GM23248 (cell line): ENCODE measurements at regions not wholly inside any gene's neighbourhood (a gene's known extent, or its start where the extent isn't known, plus 50 kb on each side); places are given as distances from the start of the nearest gene placed in this dataset.

Experiments used
- DNase-seq: peaks from one replicate; pipeline ENCODE4 v3.0.0-alpha.2; 2015
- H2AFZ ChIP-seq: fragments of 200-600 bp; sonication (generic); 2 replicates; pipeline ENCODE4 v1.6.1; 2016; ENCODE audit warnings: antibody characterized with exemption
- H3F3A ChIP-seq: fragments of 200-600 bp; sonication (generic); 2 replicates; pipeline ENCODE4 v1.6.1; 2016; ENCODE audit warnings: mild to moderate bottlenecking, antibody characterized with exemption, mixed run types; ENCODE audit not compliant: insufficient read depth
- H3K27ac ChIP-seq: fragments of 200-600 bp; sonication (generic); 2 replicates; pipeline ENCODE4 v1.5.1; 2016; ENCODE audit warnings: mild to moderate bottlenecking
- H3K27me3 ChIP-seq: fragments of 200-600 bp; sonication (generic); replicated peaks from 2 replicates; pipeline ENCODE4 v1.6.1; 2016; ENCODE audit warnings: mild to moderate bottlenecking; ENCODE audit not compliant: insufficient read depth
- H3K36me3 ChIP-seq: fragments of 200-600 bp; sonication (generic); 2 replicates; pipeline ENCODE4 v1.6.1; 2016; ENCODE audit warnings: low read depth, mild to moderate bottlenecking
- H3K4me1 ChIP-seq: fragments of 200-600 bp; sonication (generic); 2 replicates; pipeline ENCODE4 v1.6.1; 2016; ENCODE audit warnings: mild to moderate bottlenecking; ENCODE audit not compliant: insufficient read depth
- H3K4me2 ChIP-seq: fragments of 200-600 bp; sonication (generic); one replicate; pipeline ENCODE4 v1.6.1; 2016; ENCODE audit warnings: mild to moderate bottlenecking; ENCODE audit not compliant: unreplicated experiment
- H3K4me3 ChIP-seq: fragments of 200-600 bp; sonication (generic); 2 replicates; pipeline ENCODE4 v1.5.1; 2016; ENCODE audit warnings: mild to moderate bottlenecking
- H3K79me2 ChIP-seq: fragments of 200-600 bp; sonication (generic); 2 replicates; pipeline ENCODE4 v1.6.1; 2016; ENCODE audit warnings: mild to moderate bottlenecking; ENCODE audit not compliant: insufficient read depth
- H3K9ac ChIP-seq: fragments of 200-600 bp; sonication (generic); 2 replicates; pipeline ENCODE4 v1.6.1; 2016; ENCODE audit warnings: mild to moderate bottlenecking
- H3K9me2 ChIP-seq: fragments of 200-600 bp; sonication (generic); 2 replicates; pipeline ENCODE4 v1.6.1; 2016; ENCODE audit warnings: mixed run types, mild to moderate bottlenecking, moderate library complexity; ENCODE audit not compliant: insufficient read depth
- H3K9me3 ChIP-seq: fragments of 200-600 bp; sonication (generic); one replicate; pipeline ENCODE4 v1.6.1; 2017; ENCODE audit warnings: low read depth
- H4K20me1 ChIP-seq: fragments of 200-600 bp; sonication (generic); 2 replicates; pipeline ENCODE4 v1.6.0; 2016; ENCODE audit not compliant: insufficient read depth
- EZH2 ChIP-seq: fragments of 200-600 bp; sonication (generic); IDR thresholded peaks from 2 replicates; pipeline ENCODE4 v1.6.1; 2018; ENCODE audit warnings: antibody characterized with exemption, mild to moderate bottlenecking; ENCODE audit not compliant: insufficient read depth, poor library complexity, severe bottlenecking
- EZH2phosphoT487 ChIP-seq: fragments of 200-600 bp; sonication (generic); IDR thresholded peaks from 2 replicates; pipeline ENCODE4 v1.6.1; 2018; ENCODE audit warnings: antibody characterized with exemption, moderate library complexity, mild to moderate bottlenecking, low read depth; ENCODE audit not compliant: insufficient read depth
- WGBS, 2 experiments: methylation state at CpG; one replicate each; pipeline ENCODE4 v1.1.6; 2015 to 2017; ENCODE audit warnings: low lambda C conversion rate in 2 of 2, low coverage in 1 of 2; ENCODE audit errors: missing lambda C conversion rate in 2 of 2; 5-methylcytosine and 5-hydroxymethylcytosine counted together
- in situ Hi-C: fragments of 300-500 bp; cut with MboI; formaldehyde crosslinking; loops from 2 replicates; pipeline ENCODE4 v1.15.0; 2020

DNA sequence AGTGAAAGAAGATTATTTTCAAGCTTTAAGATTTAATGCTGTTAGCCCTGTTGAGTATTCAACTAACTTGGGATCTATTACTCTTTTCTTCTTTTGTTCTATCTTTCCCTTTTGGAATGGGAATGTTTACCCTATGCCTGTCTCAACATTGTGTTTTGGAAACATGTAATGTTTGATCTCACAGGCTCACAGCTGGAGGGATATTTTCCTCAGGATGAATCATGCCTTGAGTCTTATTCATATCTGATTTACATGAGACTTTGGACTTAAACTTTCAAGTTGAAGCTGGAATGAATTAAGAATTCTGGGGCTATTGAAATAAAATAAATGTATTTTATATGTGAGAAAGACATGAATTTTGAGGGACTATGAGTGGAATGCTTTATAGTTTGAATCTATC lies 607.8 kb upstream of the PTGER4 start:
- Histone ChIP-seq H3K9me2 (no peaks in the 10 kb centered on the region), H3K4me3 (no peak overlapping the region), H3K36me3 (no peaks in the 10 kb centered on the region), H3K9me3 (no peaks in the 10 kb centered on the region), H3K79me2 (no peaks in the 10 kb centered on the region), H3K27ac (no peak overlapping the region), H3F3A (no peaks in the 10 kb centered on the region), H4K20me1 (no peaks in the 10 kb centered on the region), H3K9ac (no peak overlapping the region), H3K4me1 (no peaks in the 10 kb centered on the region), H2AFZ (no peak overlapping the region), H3K27me3 (no peaks in the 10 kb centered on the region), H3K4me2 (no peak overlapping the region)
- peak; percentile 4 for DNase-seq
- in situ Hi-C loops = no loop called here
- TF ChIP-seq EZH2 = no peak
- no peak for TF ChIP-seq EZH2phosphoT487

DNA sequence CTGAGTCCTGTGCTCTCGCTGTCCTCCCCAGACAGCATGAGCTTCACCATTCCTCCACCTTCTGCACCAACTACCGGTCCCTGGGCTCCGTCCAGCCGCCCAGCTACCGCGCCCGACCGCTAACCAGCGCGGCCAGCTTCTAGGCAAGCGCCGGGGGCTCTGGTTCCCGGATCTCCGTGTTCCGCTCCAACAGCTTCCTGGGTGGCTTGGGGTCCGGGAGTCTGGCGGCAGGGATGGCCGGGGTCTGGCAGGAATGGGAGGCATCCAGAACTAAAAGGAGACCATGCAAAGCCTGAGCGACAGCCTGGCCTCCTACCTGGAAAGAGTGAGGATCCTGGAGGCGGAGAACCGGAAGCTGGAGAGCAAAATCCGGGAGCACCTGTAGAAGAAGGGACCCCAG lies 613.1 kb upstream of the PTGER4 start:
- H3K9me3 ChIP-seq = no peaks in the 10 kb centered on the region
- no peak overlapping the region for H3K27ac ChIP-seq
- H3K9ac ChIP-seq = no peak overlapping the region
- H2AFZ ChIP-seq = no peak overlapping the region
- H3K4me3 ChIP-seq = no peak overlapping the region
- in situ Hi-C loops = no loop called here
- no peaks in the 10 kb centered on the region for H3F3A ChIP-seq
- 83 to 86% methylated on average over 20 to 22 of the region's 22 CpGs for WGBS, 2 experiments
- H3K4me2 ChIP-seq = no peak overlapping the region
- no peaks in the 10 kb centered on the region for H3K9me2 ChIP-seq
- DNase-seq = no peak
- H4K20me1 ChIP-seq = no peaks in the 10 kb centered on the region
- no peak for TF ChIP-seq EZH2
- TF ChIP-seq EZH2phosphoT487 = no peak
- H3K79me2 ChIP-seq = no peaks in the 10 kb centered on the region
- no peaks in the 10 kb centered on the region for H3K36me3 ChIP-seq
- H3K27me3 ChIP-seq = no peaks in the 10 kb centered on the region
- H3K4me1 ChIP-seq = no peaks in the 10 kb centered on the region

DNA sequence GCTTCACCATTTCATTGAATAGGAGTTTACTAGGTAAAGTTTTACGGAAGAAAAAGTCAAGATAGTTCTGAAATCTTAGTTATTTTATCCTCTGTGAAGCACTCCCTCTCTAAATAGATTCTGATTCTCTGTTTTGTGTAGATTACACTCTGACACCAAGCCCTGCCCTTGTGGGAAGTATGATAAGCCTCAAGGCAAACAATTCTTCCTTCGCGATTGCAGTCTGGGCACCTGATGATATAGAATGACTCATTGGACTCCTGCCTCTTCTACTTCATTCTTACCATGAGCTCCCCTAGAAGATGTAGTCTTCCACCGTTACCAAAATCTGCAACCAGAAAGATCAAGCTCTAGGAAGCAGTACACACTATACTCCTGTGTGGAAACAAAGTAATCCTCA lies 626.9 kb upstream of the PTGER4 start:
- Histone ChIP-seq H3K9ac (no peak overlapping the region), H3K9me2 (no peaks in the 10 kb centered on the region), H3F3A (no peaks in the 10 kb centered on the region), H3K4me1 (no peaks in the 10 kb centered on the region), H3K27me3 (no peaks in the 10 kb centered on the region), H2AFZ (no peak overlapping the region), H3K9me3 (no peaks in the 10 kb centered on the region), H3K27ac (no peak overlapping the region), H3K79me2 (no peaks in the 10 kb centered on the region), H3K36me3 (no peaks in the 10 kb centered on the region), H3K4me2 (no peak overlapping the region), H3K4me3 (no peak overlapping the region), H4K20me1 (no peaks in the 10 kb centered on the region)
- DNase-seq = no peak
- in situ Hi-C loops = no loop called here
- TF ChIP-seq EZH2phosphoT487 = no peak
- WGBS, 2 experiments = 85 to 92% methylated on average over 4 of the region's 4 CpGs

DNA sequence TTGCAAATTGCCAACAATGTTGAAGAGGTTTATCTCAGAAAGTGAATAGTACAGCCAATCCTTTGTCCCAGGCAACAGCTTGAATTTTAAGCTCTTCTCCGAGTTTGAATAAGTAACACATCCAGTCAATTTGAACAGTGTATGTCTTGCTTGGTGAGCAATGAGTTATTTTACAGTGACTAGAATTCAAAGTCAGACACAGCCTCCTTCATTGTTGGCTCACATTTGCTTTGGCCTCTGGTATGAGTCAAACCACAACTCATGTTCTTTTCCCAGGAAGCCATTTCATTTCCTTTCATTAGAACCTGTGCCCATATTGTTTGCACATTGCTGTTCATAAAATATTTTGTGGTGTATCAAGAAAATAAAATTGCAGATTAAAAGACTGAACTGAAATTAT lies 622.0 kb upstream of the DAB2 start:
- Histone ChIP-seq H3K27me3 (no peaks in the 10 kb centered on the region), H3K36me3 (no peaks in the 10 kb centered on the region), H3K9me2 (no peaks in the 10 kb centered on the region), H3K9ac (no peak overlapping the region), H2AFZ (no peak overlapping the region), H3K27ac (no peak overlapping the region), H3K9me3 (no peaks in the 10 kb centered on the region), H3K4me1 (peaks cover 8% of the 10 kb centered on the region; the same call in 1 of the 2 replicates), H3F3A (peaks cover 8% of the 10 kb centered on the region; the same call in 1 of the 2 replicates), H3K4me2 (no peak overlapping the region), H3K4me3 (no peak overlapping the region), H4K20me1 (no peaks in the 10 kb centered on the region), H3K79me2 (no peaks in the 10 kb centered on the region)
- in situ Hi-C loops = no loop called here
- DNase-seq = peak; percentile 45
- WGBS, 2 experiments = 3 to 5% methylated on average over 1 of the region's 1 CpG
- TF ChIP-seq EZH2phosphoT487 (no peak), EZH2 (no peak)

DNA sequence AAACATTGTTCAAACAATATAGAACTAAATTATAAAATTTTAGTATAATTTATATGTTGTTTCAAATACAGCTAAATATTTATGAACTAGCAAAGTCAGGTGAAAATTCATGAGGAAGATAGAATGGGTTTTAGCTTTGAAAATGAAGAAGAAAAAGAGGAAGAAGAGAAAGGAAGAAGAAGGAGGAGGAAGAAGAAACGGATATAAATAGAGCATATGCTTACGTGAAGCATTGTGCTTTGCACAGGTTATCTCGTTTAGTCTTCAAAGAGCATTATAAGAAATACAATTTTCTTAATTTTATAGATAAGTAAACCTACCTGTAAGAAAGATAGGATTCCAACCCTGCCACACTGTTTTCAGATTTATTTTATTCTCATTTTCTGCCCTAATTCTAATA lies 620.6 kb upstream of the DAB2 start:
- Histone ChIP-seq H3K27me3 (no peaks in the 10 kb centered on the region), H3K27ac (no peak overlapping the region), H3F3A (peaks cover 8% of the 10 kb centered on the region; the same call in 1 of the 2 replicates), H3K4me2 (no peak overlapping the region), H3K79me2 (no peaks in the 10 kb centered on the region), H3K36me3 (no peaks in the 10 kb centered on the region), H3K4me1 (peaks cover 8% of the 10 kb centered on the region; the same call in 1 of the 2 replicates), H3K9ac (no peak overlapping the region), H2AFZ (no peak overlapping the region), H3K4me3 (no peak overlapping the region), H4K20me1 (no peaks in the 10 kb centered on the region), H3K9me2 (no peaks in the 10 kb centered on the region), H3K9me3 (no peaks in the 10 kb centered on the region)
- TF ChIP-seq EZH2phosphoT487 (no peak), EZH2 (no peak)
- in situ Hi-C loops = no loop called here
- WGBS, 2 experiments = 81 to 87% methylated on average over 3 of the region's 3 CpGs
- no peak for DNase-seq
